MM.1S (cell line): ENCODE measurements at regions not wholly inside any gene's neighbourhood (a gene's known extent, or its start where the extent isn't known, plus 50 kb on each side); places are given as distances from the start of the nearest gene placed in this dataset.

Source experiments
- DNase-seq: peaks from one replicate; pipeline ENCODE4 v3.0.0-alpha.2; 2015
- H2AFZ ChIP-seq: fragments of 300-600 bp; sonication (generic); 2 replicates; pipeline ENCODE4 v1.6.0; 2016; ENCODE audit warnings: antibody characterized with exemption, low read length
- H3F3A ChIP-seq: fragments of 300-600 bp; sonication (generic); 2 replicates; pipeline ENCODE4 v1.6.1; 2016; ENCODE audit warnings: mild to moderate bottlenecking, antibody characterized with exemption, low read length, moderate library complexity, mixed read lengths; ENCODE audit not compliant: insufficient read depth
- H3K27ac ChIP-seq: fragments of 300-600 bp; sonication (generic); 2 replicates; pipeline ENCODE4 v1.5.1; 2016; ENCODE audit warnings: mild to moderate bottlenecking, low read length
- H3K27me3 ChIP-seq: fragments of 300-600 bp; sonication (generic); replicated peaks from 2 replicates; pipeline ENCODE4 v1.6.0; 2016; ENCODE audit warnings: low read length; ENCODE audit not compliant: insufficient read depth
- H3K36me3 ChIP-seq: fragments of 300-600 bp; sonication (generic); replicated peaks from 2 replicates; pipeline ENCODE4 v1.6.1; 2016; ENCODE audit warnings: mild to moderate bottlenecking, low read length, mixed read lengths; ENCODE audit not compliant: insufficient read depth
- H3K4me1 ChIP-seq: fragments of 300-600 bp; sonication (generic); 2 replicates; pipeline ENCODE4 v1.6.1; 2016; ENCODE audit warnings: low read length, mixed read lengths
- H3K4me2 ChIP-seq: fragments of 300-600 bp; sonication (generic); 2 replicates; pipeline ENCODE4 v1.6.0; 2016; ENCODE audit warnings: low read depth, low read length
- H3K4me3 ChIP-seq: fragments of 300-600 bp; sonication (generic); 2 replicates; pipeline ENCODE4 v1.5.1; 2016; ENCODE audit warnings: low read length, mixed read lengths
- H3K79me2 ChIP-seq: fragments of 300-600 bp; sonication (generic); 2 replicates; pipeline ENCODE4 v1.6.1; 2016; ENCODE audit warnings: mixed run types, low read length, mixed read lengths
- H3K9ac ChIP-seq: fragments of 300-600 bp; sonication (generic); 2 replicates; pipeline ENCODE4 v1.6.1; 2016; ENCODE audit warnings: low read length, mixed read lengths
- H3K9me2 ChIP-seq: fragments of 300-600 bp; sonication (generic); replicated peaks from 2 replicates; pipeline ENCODE4 v1.6.1; 2016; ENCODE audit warnings: mild to moderate bottlenecking, low read length, mixed read lengths; ENCODE audit not compliant: insufficient read depth
- H3K9me3 ChIP-seq: fragments of 300-600 bp; sonication (generic); replicated peaks from 2 replicates; pipeline ENCODE4 v1.6.1; 2016; ENCODE audit warnings: mild to moderate bottlenecking, low read length, mixed read lengths; ENCODE audit not compliant: insufficient read depth
- H4K20me1 ChIP-seq: fragments of 300-600 bp; sonication (generic); 2 replicates; pipeline ENCODE4 v1.6.1; 2016; ENCODE audit warnings: mild to moderate bottlenecking, low read length, moderate library complexity, mixed read lengths; ENCODE audit not compliant: insufficient read depth
- CTCF ChIP-seq: fragments of 300-600 bp; sonication (generic); IDR thresholded peaks from 2 replicates; pipeline ENCODE4 v1.5.1; 2016; ENCODE audit warnings: antibody characterized with exemption, low read length, mixed read lengths
- EZH2 ChIP-seq: fragments of 300-600 bp; sonication (generic); optimal IDR thresholded peaks from 2 replicates; pipeline ENCODE3; 2017; ENCODE audit warnings: low read depth, mild to moderate bottlenecking, antibody characterized with exemption, low read length, mixed read lengths
- EZH2phosphoT487 ChIP-seq: fragments of 300-600 bp; sonication (generic); IDR thresholded peaks from 2 replicates; pipeline ENCODE4 v1.6.1; 2018; ENCODE audit warnings: antibody characterized with exemption, low read length

DNA sequence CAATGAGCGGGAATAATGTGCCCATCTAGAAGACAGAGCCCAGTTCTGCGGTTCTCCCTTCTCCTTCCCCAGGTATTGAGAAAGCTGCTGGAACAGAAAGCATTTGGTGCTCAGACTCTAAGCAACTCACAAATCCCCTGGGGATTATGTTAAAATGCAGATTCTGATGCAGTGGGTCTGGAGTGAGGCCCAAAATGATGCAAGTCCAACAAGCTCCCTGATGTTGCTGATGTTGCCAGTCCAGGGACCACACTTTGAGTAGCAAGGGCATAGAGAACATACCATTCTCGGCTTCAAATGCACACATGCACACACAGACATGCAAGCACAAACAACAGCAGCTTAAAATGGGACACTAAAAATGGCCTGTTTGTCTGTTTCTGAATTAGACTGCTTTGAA lies 274.8 kb upstream of the NCKAP5 start:
- Histone ChIP-seq H3K27me3 (no peaks in the 10 kb centered on the region), H3K4me3 (no peak overlapping the region), H3K9ac (no peak overlapping the region), H3K36me3 (no peaks in the 10 kb centered on the region), H3K79me2 (no peaks in the 10 kb centered on the region), H3K9me3 (no peaks in the 10 kb centered on the region), H3K4me1 (no peaks in the 10 kb centered on the region), H2AFZ (no peak overlapping the region), H3F3A (no peaks in the 10 kb centered on the region), H3K27ac (no peak overlapping the region), H4K20me1 (no peaks in the 10 kb centered on the region), H3K9me2 (no peaks in the 10 kb centered on the region), H3K4me2 (no peak overlapping the region)
- no peak for DNase-seq
- TF ChIP-seq CTCF (no peak), EZH2phosphoT487 (no peak), EZH2 (no peak)

- Histone ChIP-seq H3K36me3 (no peaks in the 10 kb centered on the region), H3K79me2 (no peaks in the 10 kb centered on the region), H3K4me2 (no peak overlapping the region), H3K27ac (no peak overlapping the region), H3K4me3 (no peak overlapping the region), H3K9ac (no peak overlapping the region), H3K9me2 (no peaks in the 10 kb centered on the region), H3F3A (no peaks in the 10 kb centered on the region), H3K27me3 (no peaks in the 10 kb centered on the region), H4K20me1 (no peaks in the 10 kb centered on the region), H3K9me3 (no peaks in the 10 kb centered on the region), H2AFZ (no peak overlapping the region), H3K4me1 (no peaks in the 10 kb centered on the region)
- TF ChIP-seq EZH2 (no peak), CTCF (no peak), EZH2phosphoT487 (no peak)
- DNase-seq: no peak
Observed at GRCh38 chr2:133843551-133843950, 275.3 kb upstream of the NCKAP5 start.

- Histone ChIP-seq H3K79me2 (no peaks in the 10 kb centered on the region), H2AFZ (no peak overlapping the region), H3K4me1 (no peaks in the 10 kb centered on the region), H3K27ac (no peak overlapping the region), H3F3A (no peaks in the 10 kb centered on the region), H4K20me1 (no peaks in the 10 kb centered on the region), H3K9me3 (no peaks in the 10 kb centered on the region), H3K9me2 (no peaks in the 10 kb centered on the region), H3K9ac (no peak overlapping the region), H3K4me2 (no peak overlapping the region; the same call in 1 of the 2 replicates), H3K4me3 (no peak overlapping the region), H3K36me3 (no peaks in the 10 kb centered on the region), H3K27me3 (no peaks in the 10 kb centered on the region)
- TF ChIP-seq EZH2phosphoT487 (no peak), CTCF (peak; percentile 89)
- DNase-seq: peak; percentile 64
Observed at GRCh38 chr2:133844214-133844892, 276.1 kb upstream of the NCKAP5 start.
